ENCODE measurements at regions not wholly inside any gene's neighbourhood (a gene's known extent, or its start where the extent isn't known, plus 50 kb on each side); places are given as distances from the start of the nearest gene placed in this dataset.

GRCh38 chr5:92981001-92981400, 600.0 kb downstream of the NR2F1-AS1 start:
- H3K9ac ChIP-seq (ENCODE audit: low read depth, low read length, poor library complexity, severe bottlenecking): no peak overlapping the region
- no peak overlapping the region for H2AFZ ChIP-seq (ENCODE audit: low read length)
- no peaks in the 10 kb centered on the region for H4K20me1 ChIP-seq (ENCODE audit: insufficient read depth, low read length, poor library complexity, severe bottlenecking)
- H3K36me3 ChIP-seq (ENCODE audit: insufficient read depth, low read length): no peaks in the 10 kb centered on the region
- H3K4me3 ChIP-seq (ENCODE audit: low read length, poor library complexity, severe bottlenecking): no peak overlapping the region
- TF ChIP-seq, protein P1, sequence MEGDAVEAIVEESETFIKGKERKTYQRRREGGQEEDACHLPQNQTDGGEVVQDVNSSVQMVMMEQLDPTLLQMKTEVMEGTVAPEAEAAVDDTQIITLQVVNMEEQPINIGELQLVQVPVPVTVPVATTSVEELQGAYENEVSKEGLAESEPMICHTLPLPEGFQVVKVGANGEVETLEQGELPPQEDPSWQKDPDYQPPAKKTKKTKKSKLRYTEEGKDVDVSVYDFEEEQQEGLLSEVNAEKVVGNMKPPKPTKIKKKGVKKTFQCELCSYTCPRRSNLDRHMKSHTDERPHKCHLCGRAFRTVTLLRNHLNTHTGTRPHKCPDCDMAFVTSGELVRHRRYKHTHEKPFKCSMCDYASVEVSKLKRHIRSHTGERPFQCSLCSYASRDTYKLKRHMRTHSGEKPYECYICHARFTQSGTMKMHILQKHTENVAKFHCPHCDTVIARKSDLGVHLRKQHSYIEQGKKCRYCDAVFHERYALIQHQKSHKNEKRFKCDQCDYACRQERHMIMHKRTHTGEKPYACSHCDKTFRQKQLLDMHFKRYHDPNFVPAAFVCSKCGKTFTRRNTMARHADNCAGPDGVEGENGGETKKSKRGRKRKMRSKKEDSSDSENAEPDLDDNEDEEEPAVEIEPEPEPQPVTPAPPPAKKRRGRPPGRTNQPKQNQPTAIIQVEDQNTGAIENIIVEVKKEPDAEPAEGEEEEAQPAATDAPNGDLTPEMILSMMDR (conservative IDR thresholded peaks at IDR 0.05; ENCODE audit: low read length): no peak
- no peak for TF ChIP-seq EZH2phosphoT487 (IDR thresholded peaks at IDR 0.05; ENCODE audit: borderline replicate concordance)
- no peaks in the 10 kb centered on the region for H3K27me3 ChIP-seq (ENCODE audit: insufficient read depth, low read length, poor library complexity, severe bottlenecking)
- H3F3A ChIP-seq (ENCODE audit: low read depth): no peaks in the 10 kb centered on the region
- H3K4me2 ChIP-seq (ENCODE audit: low read depth, low read length, poor library complexity, severe bottlenecking): no peak overlapping the region
- no peaks in the 10 kb centered on the region for H3K79me2 ChIP-seq (ENCODE audit: insufficient read depth, low read length)
- H3K9me2 ChIP-seq (replicated peaks; ENCODE audit: low read depth, low read length): no peaks in the 10 kb centered on the region
- H3K4me1 ChIP-seq (ENCODE audit: insufficient read depth, low read length, poor library complexity, severe bottlenecking): no peaks in the 10 kb centered on the region
- no peaks in the 10 kb centered on the region for H3K9me3 ChIP-seq (ENCODE audit: insufficient read depth, low read depth, low read length)

- no peaks in the 10 kb centered on the region for H3K9me2 ChIP-seq (replicated peaks; ENCODE audit: low read depth, low read length)
- H2AFZ ChIP-seq (ENCODE audit: low read length): no peak overlapping the region
- H3K36me3 ChIP-seq (ENCODE audit: insufficient read depth, low read length): no peaks in the 10 kb centered on the region
- TF ChIP-seq, protein P1 (conservative IDR thresholded peaks at IDR 0.05; ENCODE audit: low read length): no peak
- TF ChIP-seq EZH2phosphoT487 (IDR thresholded peaks at IDR 0.05; ENCODE audit: borderline replicate concordance): no peak
- H3K4me3 ChIP-seq (ENCODE audit: low read length, poor library complexity, severe bottlenecking): no peak overlapping the region
- no peaks in the 10 kb centered on the region for H3K27me3 ChIP-seq (ENCODE audit: insufficient read depth, low read length, poor library complexity, severe bottlenecking)
- no peaks in the 10 kb centered on the region for H3K9me3 ChIP-seq (ENCODE audit: insufficient read depth, low read depth, low read length)
- H3K79me2 ChIP-seq (ENCODE audit: insufficient read depth, low read length): no peaks in the 10 kb centered on the region
- H4K20me1 ChIP-seq (ENCODE audit: insufficient read depth, low read length, poor library complexity, severe bottlenecking): no peaks in the 10 kb centered on the region
- H3K4me2 ChIP-seq (ENCODE audit: low read depth, low read length, poor library complexity, severe bottlenecking): no peak overlapping the region
- no peaks in the 10 kb centered on the region for H3K4me1 ChIP-seq (ENCODE audit: insufficient read depth, low read length, poor library complexity, severe bottlenecking)
- no peak overlapping the region for H3K9ac ChIP-seq (ENCODE audit: low read depth, low read length, poor library complexity, severe bottlenecking)
- H3F3A ChIP-seq (ENCODE audit: low read depth): no peaks in the 10 kb centered on the region
Measured at GRCh38 chr5:92980491-92980890, 600.5 kb downstream of the NR2F1-AS1 start.

GRCh38 chr5:92979716-92980115, 601.3 kb downstream of the NR2F1-AS1 start:
- no peaks in the 10 kb centered on the region for H3K36me3 ChIP-seq (ENCODE audit: insufficient read depth, low read length)
- no peaks in the 10 kb centered on the region for H3K9me3 ChIP-seq (ENCODE audit: insufficient read depth, low read depth, low read length)
- no peak overlapping the region for H3K9ac ChIP-seq (ENCODE audit: low read depth, low read length, poor library complexity, severe bottlenecking)
- H3K79me2 ChIP-seq (ENCODE audit: insufficient read depth, low read length): no peaks in the 10 kb centered on the region
- H3K9me2 ChIP-seq (replicated peaks; ENCODE audit: low read depth, low read length): no peaks in the 10 kb centered on the region
- TF ChIP-seq EZH2phosphoT487 (IDR thresholded peaks at IDR 0.05; ENCODE audit: borderline replicate concordance): no peak
- TF ChIP-seq, protein P1 (conservative IDR thresholded peaks at IDR 0.05; ENCODE audit: low read length): no peak
- H4K20me1 ChIP-seq (ENCODE audit: insufficient read depth, low read length, poor library complexity, severe bottlenecking): no peaks in the 10 kb centered on the region
- no peaks in the 10 kb centered on the region for H3F3A ChIP-seq (ENCODE audit: low read depth)
- no peak overlapping the region for H2AFZ ChIP-seq (ENCODE audit: low read length)
- H3K4me1 ChIP-seq (ENCODE audit: insufficient read depth, low read length, poor library complexity, severe bottlenecking): no peaks in the 10 kb centered on the region
- H3K27me3 ChIP-seq (ENCODE audit: insufficient read depth, low read length, poor library complexity, severe bottlenecking): no peaks in the 10 kb centered on the region
- no peak overlapping the region for H3K4me2 ChIP-seq (ENCODE audit: low read depth, low read length, poor library complexity, severe bottlenecking)
- H3K4me3 ChIP-seq (ENCODE audit: low read length, poor library complexity, severe bottlenecking): no peak overlapping the region

Measured in Loucy (cell line).